Smooth muscle cell (in vitro differentiated cells): ENCODE measurements at regions not wholly inside any gene's neighbourhood (a gene's known extent, or its start where the extent isn't known, plus 50 kb on each side); places are given as distances from the start of the nearest gene placed in this dataset.

Experiments
- DNase-seq: peaks from one replicate; lab custom pipeline; 2025; ENCODE audit not compliant: unreplicated experiment; lab: John Stamatoyannopoulos, UW
- H2AFZ ChIP-seq: fragments of 200-600 bp; sonication (generic); 2 replicates; pipeline ENCODE4 v1.6.0; 2016; ENCODE audit warnings: antibody characterized with exemption, low read depth, mild to moderate bottlenecking
- H3F3A ChIP-seq: fragments of 200-600 bp; sonication (generic); 2 replicates; pipeline ENCODE4 v1.6.0; 2017; ENCODE audit warnings: antibody characterized with exemption, low read depth
- H3K27ac ChIP-seq: fragments of 200-600 bp; sonication (generic); 2 replicates; pipeline ENCODE4 v1.5.1; 2016; ENCODE audit warnings: low read depth, mild to moderate bottlenecking
- H3K27me3 ChIP-seq: fragments of 200-600 bp; sonication (generic); 2 replicates; pipeline ENCODE4 v1.6.1; 2016; ENCODE audit warnings: low read depth, mild to moderate bottlenecking
- H3K36me3 ChIP-seq: fragments of 200-600 bp; sonication (generic); 2 replicates; pipeline ENCODE4 v1.5.1; 2016; ENCODE audit warnings: low read depth
- H3K4me1 ChIP-seq: fragments of 200-600 bp; sonication (generic); 2 replicates; pipeline ENCODE4 v1.5.1; 2016; ENCODE audit warnings: low read depth
- H3K4me2 ChIP-seq: fragments of 200-600 bp; sonication (generic); 2 replicates; pipeline ENCODE4 v1.6.0; 2016; ENCODE audit warnings: mild to moderate bottlenecking
- H3K4me3 ChIP-seq: fragments of 200-600 bp; sonication (generic); 2 replicates; pipeline ENCODE4 v1.5.1; 2016; ENCODE audit warnings: mild to moderate bottlenecking
- H3K79me2 ChIP-seq: fragments of 200-600 bp; sonication (generic); 2 replicates; pipeline ENCODE4 v1.6.0; 2016; ENCODE audit warnings: low read depth, mild to moderate bottlenecking
- H3K9ac ChIP-seq: fragments of 200-600 bp; sonication (generic); 2 replicates; pipeline ENCODE4 v1.6.0; 2016; ENCODE audit warnings: low read depth
- H3K9me3 ChIP-seq: fragments of 200-600 bp; sonication (generic); replicated peaks from 2 replicates; pipeline ENCODE4 v1.5.1; 2016; ENCODE audit warnings: low read depth
- H4K20me1 ChIP-seq: fragments of 200-600 bp; sonication (generic); 2 replicates; pipeline ENCODE4 v1.6.0; 2016; ENCODE audit warnings: low read depth
- CTCF ChIP-seq: fragments of 200-600 bp; sonication (generic); IDR thresholded peaks from 2 replicates; pipeline ENCODE4 v1.5.1; 2017; ENCODE audit warnings: borderline replicate concordance, mild to moderate bottlenecking, antibody characterized with exemption; ENCODE audit not compliant: insufficient read depth, poor library complexity, severe bottlenecking
- WGBS: methylation state at CpG from one replicate; pipeline ENCODE4 v1.1.7; 2016; ENCODE audit warnings: low lambda C conversion rate; 5-methylcytosine and 5-hydroxymethylcytosine counted together

DNA sequence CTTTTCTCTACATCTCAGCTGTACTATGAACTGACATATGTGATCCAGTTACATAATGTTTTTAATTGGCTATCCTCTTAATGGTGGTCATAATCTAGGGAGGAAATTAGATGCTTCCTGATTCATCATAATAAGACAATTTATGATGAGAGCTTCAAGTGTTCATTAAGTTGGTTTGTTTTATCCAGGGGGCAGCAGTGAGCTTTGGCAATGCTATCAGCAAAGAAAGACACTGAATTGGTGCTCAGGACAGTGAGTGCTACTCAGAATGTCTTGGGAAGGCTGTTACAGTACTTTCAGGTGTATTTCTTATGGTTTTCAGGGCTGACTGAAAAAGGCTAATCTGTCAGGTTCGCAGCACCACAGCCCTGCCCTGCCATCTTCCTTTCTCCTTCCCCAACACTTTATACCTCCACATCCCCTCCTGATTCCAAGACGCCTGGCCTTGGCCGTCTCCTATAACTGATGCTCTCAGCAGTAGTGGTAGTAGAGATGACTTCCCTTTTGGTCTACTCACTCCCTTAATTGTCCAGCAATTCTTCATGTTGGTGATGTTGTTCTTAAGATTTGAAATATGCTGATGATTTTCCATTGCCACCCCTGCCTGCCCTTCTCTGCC lies 67.0 kb upstream of the TNFAIP3 start:
- Histone ChIP-seq H2AFZ (no peak overlapping the region), H3K79me2 (no peaks in the 10 kb centered on the region)
- WGBS = 90% methylated on average over 3 of the region's 3 CpGs

DNA sequence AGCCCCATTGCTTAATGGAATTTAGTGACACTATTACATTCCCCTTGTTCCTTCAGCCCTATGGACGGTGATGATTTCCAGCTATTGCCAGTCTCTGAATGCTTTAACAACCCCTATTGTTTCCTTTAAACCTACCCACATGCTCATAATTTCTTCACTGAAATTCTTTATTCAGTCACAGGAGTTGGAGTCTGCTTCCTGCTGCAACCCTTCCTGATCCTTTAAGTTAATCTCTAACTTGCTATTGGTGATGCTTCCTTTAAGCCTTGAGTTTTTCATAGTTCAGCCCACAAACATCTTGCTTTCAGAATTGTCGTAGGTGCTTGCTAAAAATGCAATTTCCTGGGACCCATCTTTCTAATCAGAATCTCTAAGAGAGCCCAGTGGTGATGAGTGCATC lies 66.3 kb upstream of the TNFAIP3 start:
- Histone ChIP-seq H3K79me2 (no peaks in the 10 kb centered on the region), H4K20me1 (no peaks in the 10 kb centered on the region), H2AFZ (no peak overlapping the region), H3K36me3 (no peaks in the 10 kb centered on the region), H3K27me3 (no peaks in the 10 kb centered on the region), H3K4me3 (no peak overlapping the region), H3F3A (no peaks in the 10 kb centered on the region), H3K4me2 (no peak overlapping the region), H3K27ac (no peak overlapping the region), H3K9me3 (no peaks in the 10 kb centered on the region), H3K9ac (no peak overlapping the region), H3K4me1 (no peaks in the 10 kb centered on the region)
- 93% methylated on average over 2 of the region's 2 CpGs for WGBS
- DNase-seq = no peak
- TF ChIP-seq CTCF = no peak

More for the DNA sequence above, 67.0 kb upstream of the TNFAIP3 start:
- H3K4me2 ChIP-seq = no peak overlapping the region
- H3K9me3 ChIP-seq = no peaks in the 10 kb centered on the region
- no peaks in the 10 kb centered on the region for H3K36me3 ChIP-seq
- H3K9ac ChIP-seq = no peak overlapping the region
- TF ChIP-seq CTCF = peak; percentile 47
- DNase-seq = no peak
- H3K27me3 ChIP-seq = no peaks in the 10 kb centered on the region
- no peaks in the 10 kb centered on the region for H3F3A ChIP-seq
- H3K4me3 ChIP-seq = no peak overlapping the region
- no peaks in the 10 kb centered on the region for H4K20me1 ChIP-seq
- H3K27ac ChIP-seq = no peak overlapping the region
- H3K4me1 ChIP-seq = no peaks in the 10 kb centered on the region

DNA sequence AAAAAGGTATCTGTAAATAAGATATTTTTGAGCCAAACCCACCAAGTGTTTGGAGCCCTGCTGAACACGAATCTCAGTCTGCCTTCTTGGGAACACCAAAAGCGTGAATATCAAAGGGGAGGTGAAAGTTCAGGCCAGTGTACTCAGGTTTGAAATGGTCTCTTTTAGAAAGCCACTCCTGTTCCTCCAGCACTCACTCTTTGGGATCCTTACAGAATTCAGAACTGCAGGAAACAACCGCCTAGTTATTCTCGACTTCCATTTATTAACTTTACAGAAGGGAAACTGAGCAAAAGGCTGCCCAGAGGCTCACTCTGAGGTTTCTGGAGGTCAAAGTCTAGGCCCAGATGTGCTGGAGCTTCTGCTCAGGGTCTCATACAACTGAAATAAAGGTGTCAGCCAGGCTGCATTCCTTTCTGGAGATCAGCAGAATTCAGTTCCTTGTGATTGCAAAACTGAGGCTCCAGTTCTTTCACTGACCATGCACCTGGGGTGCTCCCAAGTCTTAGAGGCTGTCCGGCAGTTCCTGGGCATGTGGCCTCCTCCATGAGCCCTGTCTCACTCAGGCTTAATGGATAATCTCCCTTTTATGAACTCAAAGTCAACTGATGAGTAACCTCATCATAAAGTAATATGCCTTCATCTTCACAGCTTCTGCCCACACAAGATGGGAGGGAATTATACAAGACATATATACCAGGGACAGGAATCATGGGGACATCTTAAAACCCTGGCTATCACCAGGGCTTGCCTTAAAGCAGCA lies 65.5 kb upstream of the TNFAIP3 start:
- H3K79me2 ChIP-seq = no peaks in the 10 kb centered on the region
- no peak for DNase-seq
- no peak overlapping the region for H3K27ac ChIP-seq
- H3K27me3 ChIP-seq = no peaks in the 10 kb centered on the region
- no peaks in the 10 kb centered on the region for H3K4me1 ChIP-seq
- no peak overlapping the region for H3K9ac ChIP-seq
- H4K20me1 ChIP-seq = no peaks in the 10 kb centered on the region
- WGBS = 79% methylated on average over 5 of the region's 5 CpGs
- H3K9me3 ChIP-seq = no peaks in the 10 kb centered on the region
- no peak overlapping the region for H3K4me2 ChIP-seq
- H3K36me3 ChIP-seq = no peaks in the 10 kb centered on the region
- H3F3A ChIP-seq = no peaks in the 10 kb centered on the region
- no peak for TF ChIP-seq CTCF
- H2AFZ ChIP-seq = no peak overlapping the region
- H3K4me3 ChIP-seq = no peak overlapping the region
